Ovary (tissue), 7 donors: ENCODE measurements at regions not wholly inside any gene's neighbourhood (a gene's known extent, or its start where the extent isn't known, plus 50 kb on each side); places are given as distances from the start of the nearest gene placed in this dataset.
"Not testable (repeated sequence)": the region's sequence is repeated elsewhere in the genome, so short reads cannot be mapped to it uniquely, and the experiment has no call there.

ENCODE experiments used
- DNase-seq, 5 donors: peaks; one replicate each; pipeline ENCODE4 v3.0.0-alpha.2; 2019 to 2020
- H3K27ac ChIP-seq, 2 donors: fragments of 200-600 bp; one replicate each; pipeline versions ENCODE4 v1.5.1 to v1.8.0; 2019 to 2022
- H3K27me3 ChIP-seq: fragments of 200-600 bp; one replicate; pipeline ENCODE4 v1.8.0; 2022
- H3K36me3 ChIP-seq: fragments of 200-600 bp; sonication (generic); one replicate; pipeline ENCODE4 v1.5.1; 2019
- H3K4me1 ChIP-seq: one replicate; pipeline ENCODE4 v1.8.1; 2013; ENCODE audit warnings: mild to moderate bottlenecking, moderate library complexity; ENCODE audit not compliant: insufficient read depth
- H3K4me3 ChIP-seq: fragments of 200-600 bp; sonication (generic); one replicate; pipeline ENCODE4 v1.5.1; 2017
- H3K9me3 ChIP-seq, 2 donors: fragments of 200-600 bp in 1 of 2; sonication (generic) in 1 of 2; one replicate each; pipeline versions ENCODE4 v1.5.1 to v1.8.1; 2013 to 2019; ENCODE audit warnings: mild to moderate bottlenecking in 1 of 2, moderate library complexity in 1 of 2
- CTCF ChIP-seq, 3 donors: fragments of 450-650 bp in 2 of 3; fragments of 200-600 bp in 1 of 3; IDR thresholded peaks; one replicate each; pipeline versions ENCODE4 v1.5.1 to v1.8.0; 2016 to 2022; ENCODE audit warnings: antibody characterized with exemption in 3 of 3, mild to moderate bottlenecking in 1 of 3
- EP300 ChIP-seq: sonication (generic); formaldehyde crosslinking; IDR thresholded peaks from one replicate; pipeline ENCODE4 v1.6.1; 2017; ENCODE audit warnings: antibody characterized with exemption
- POLR2A ChIP-seq: fragments of 450-650 bp; IDR thresholded peaks from one replicate; pipeline ENCODE4 v1.6.1; 2017; ENCODE audit warnings: antibody characterized with exemption, mild to moderate bottlenecking, moderate library complexity
- WGBS, 3 donors: extraction: QIAGEN DNeasy Blood & Tissue Kit in 1 of 3; methylation state at CpG; one replicate each; pipeline versions ENCODE4 v1.1.5 to v1.1.7; 2013 to 2017; 5-methylcytosine and 5-hydroxymethylcytosine counted together
- intact Hi-C, 4 donors: fragments of 100-400 bp; cut with DNase I; formaldehyde crosslinking; loops; one replicate each; pipeline versions ENCODE4 v1.11.0 to v1.15.1; 2022 to 2023
- donor health status: DM: no; HTN: no; CAD: no; lungs with moderate emphysema.
- donor health status: DM: no; HTN: no; CAD: no.
- donor health status: Bipolar disorder and iron deficiency.
- donor health status: DM: no; HTN: no; CAD: no.
- donor health status: DM: yes; HTN: yes; CAD: no.

GRCh38 chr22:44561139-44561840 is 63.3 kb upstream of the RTL6 start:
- Histone ChIP-seq H3K27ac (no peak overlapping the region), H3K36me3 (no peaks in the 10 kb centered on the region), H3K4me3 (no peak overlapping the region), H3K4me1 (no peaks in the 10 kb centered on the region), H3K27me3 (no peaks in the 10 kb centered on the region), H3K9me3 (no peaks in the 10 kb centered on the region)
- intact Hi-C loops, result no loop called here
- DNase-seq, result no peak
- WGBS, 3 donors, result 91 to 93% (median 92%) methylated on average over 6 of the region's 6 CpGs
- TF ChIP-seq EP300 (no peak), POLR2A (no peak), CTCF (IDR thresholded peaks at IDR 0.05) (no peak)

GRCh38 chr22:44558671-44559070 is 60.6 kb upstream of the RTL6 start:
- WGBS, 3 donors, result 81 to 89% (median 82%) methylated on average over 7 of the region's 7 CpGs
- H3K36me3 ChIP-seq, H3K9me3 ChIP-seq, intact Hi-C loops, H3K27me3 ChIP-seq, H3K4me1 ChIP-seq, DNase-seq, H3K4me3 ChIP-seq, H3K27ac ChIP-seq: not testable (repeated sequence)

GRCh38 chr22:44557872-44558271 is 59.8 kb upstream of the RTL6 start:
- H3K27ac ChIP-seq, H3K9me3 ChIP-seq, H3K27me3 ChIP-seq, H3K36me3 ChIP-seq, H3K4me3 ChIP-seq, H3K4me1 ChIP-seq, intact Hi-C loops, DNase-seq: not testable (repeated sequence)
- WGBS, 3 donors, result 91 to 97% (median 95%) methylated on average over 4 of the region's 4 CpGs

- H3K36me3 ChIP-seq, result no peaks in the 10 kb centered on the region
- H3K27ac ChIP-seq, result no peak overlapping the region
- no peaks in the 10 kb centered on the region for H3K9me3 ChIP-seq
- no peaks in the 10 kb centered on the region for H3K27me3 ChIP-seq
- DNase-seq, result no peak
- no peak for TF ChIP-seq EP300
- TF ChIP-seq CTCF (IDR thresholded peaks at IDR 0.05), result no peak
- TF ChIP-seq POLR2A, result no peak
- intact Hi-C loops, result no loop called here
- H3K4me1 ChIP-seq, result no peaks in the 10 kb centered on the region
- no peak overlapping the region for H3K4me3 ChIP-seq
- WGBS, 3 donors, result 92 to 95% (median 95%) methylated on average over 8 of the region's 8 CpGs
Observed at GRCh38 chr22:44557064-44557748, 59.2 kb upstream of the RTL6 start.

- H3K36me3 ChIP-seq, result no peaks in the 10 kb centered on the region
- H3K4me1 ChIP-seq, result peaks cover under 1% of the 10 kb centered on the region
- no peak overlapping the region for H3K27ac ChIP-seq
- no peaks in the 10 kb centered on the region for H3K9me3 ChIP-seq
- intact Hi-C loops, result no loop called here
- H3K27me3 ChIP-seq, result no peaks in the 10 kb centered on the region
- 90 to 91% (median 90%) methylated on average over 2 of the region's 2 CpGs for WGBS, 3 donors
- H3K4me3 ChIP-seq, result no peak overlapping the region
- no peak for TF ChIP-seq EP300
- TF ChIP-seq CTCF (IDR thresholded peaks at IDR 0.05), result no peak
- TF ChIP-seq POLR2A, result no peak
- no peak for DNase-seq
Observed at GRCh38 chr22:44555597-44555996, 57.6 kb upstream of the RTL6 start.
